HG03064 (cell line): ENCODE measurements at regions not wholly inside any gene's neighbourhood (a gene's known extent, or its start where the extent isn't known, plus 50 kb on each side); places are given as distances from the start of the nearest gene placed in this dataset.

Source experiments
- ATAC-seq: cut with Tn5 transposase; IDR thresholded peaks from one replicate; pipeline ENCODE4 v1.9.1; 2021; ENCODE audit warnings: low read depth; ENCODE audit not compliant: unreplicated experiment

DNA sequence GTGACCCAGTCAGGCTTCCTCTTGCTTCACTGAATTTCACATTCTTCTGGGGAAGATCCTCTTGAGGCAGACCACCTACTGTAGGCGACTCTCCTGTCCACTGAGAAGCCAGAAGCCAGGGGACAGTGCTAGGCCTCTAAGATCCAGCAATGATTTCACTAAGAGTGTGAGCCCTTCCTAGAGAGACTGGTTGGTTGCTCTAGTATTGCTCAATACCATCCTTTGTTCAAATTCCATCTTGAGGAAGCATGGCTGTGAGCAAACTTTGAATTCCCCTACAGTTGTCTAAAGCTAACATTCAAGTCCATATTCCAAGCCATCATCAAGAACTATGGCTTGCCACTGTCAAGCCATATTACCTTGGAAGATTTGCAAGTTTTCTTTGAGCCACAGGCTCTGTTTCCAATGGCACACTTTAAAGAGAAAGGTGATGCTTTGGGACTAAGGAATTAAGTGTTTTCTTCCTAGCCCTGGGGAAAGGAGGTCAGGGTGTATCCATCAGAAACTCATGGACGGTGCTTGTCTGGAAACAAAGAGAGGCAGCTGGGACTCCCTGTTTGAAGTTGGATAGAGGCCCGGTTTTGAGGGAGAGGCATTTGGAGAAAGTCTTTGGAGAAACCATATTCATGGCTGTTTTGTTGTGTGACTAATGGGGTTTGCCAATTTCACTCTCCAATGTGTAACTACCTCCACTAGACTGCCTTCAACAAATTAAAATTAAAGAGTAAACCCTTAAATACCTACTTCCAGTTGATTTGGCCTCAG, 1217.9 kb downstream of the VRK1 start:
- ATAC-seq, result no peak

DNA sequence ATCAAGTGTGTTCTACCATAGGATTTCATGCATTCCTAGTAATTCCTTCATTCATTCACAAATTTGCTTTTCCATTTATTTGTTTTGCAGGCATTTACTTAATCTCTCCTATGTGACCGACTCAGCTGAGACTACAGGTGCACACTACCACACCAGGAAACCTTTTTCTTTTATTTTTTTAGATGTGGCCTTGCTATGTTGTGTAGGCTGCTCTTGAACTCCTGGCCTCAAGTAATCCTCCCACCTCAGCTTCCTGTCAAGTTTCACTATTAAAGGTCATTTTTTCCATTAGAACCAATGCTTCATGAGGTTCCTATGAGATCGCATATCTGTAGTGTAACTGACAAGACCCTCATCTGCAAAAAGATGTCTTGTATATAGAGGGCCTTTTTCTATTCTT, 1218.7 kb downstream of the VRK1 start:
- no peak for ATAC-seq

DNA sequence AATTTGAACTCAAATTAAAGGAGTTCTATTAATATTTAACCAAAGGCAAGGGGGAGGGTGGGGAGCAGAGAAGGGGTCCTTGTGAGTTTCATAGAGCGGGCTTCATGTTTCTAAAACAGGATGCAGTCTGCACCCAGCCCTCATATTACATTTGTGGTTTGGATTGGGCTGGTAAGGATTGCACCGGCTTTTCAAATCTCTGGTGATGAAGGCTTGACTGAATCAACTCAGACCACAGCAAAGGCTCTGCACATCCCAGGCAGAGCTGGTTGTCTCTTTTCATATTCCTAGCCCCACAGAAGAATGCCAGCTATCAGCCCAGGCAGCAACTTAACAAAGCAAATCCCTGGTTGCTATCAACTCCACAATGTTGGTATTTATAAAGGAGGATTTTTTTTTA, 1221.4 kb downstream of the VRK1 start:
- ATAC-seq, result no peak

DNA sequence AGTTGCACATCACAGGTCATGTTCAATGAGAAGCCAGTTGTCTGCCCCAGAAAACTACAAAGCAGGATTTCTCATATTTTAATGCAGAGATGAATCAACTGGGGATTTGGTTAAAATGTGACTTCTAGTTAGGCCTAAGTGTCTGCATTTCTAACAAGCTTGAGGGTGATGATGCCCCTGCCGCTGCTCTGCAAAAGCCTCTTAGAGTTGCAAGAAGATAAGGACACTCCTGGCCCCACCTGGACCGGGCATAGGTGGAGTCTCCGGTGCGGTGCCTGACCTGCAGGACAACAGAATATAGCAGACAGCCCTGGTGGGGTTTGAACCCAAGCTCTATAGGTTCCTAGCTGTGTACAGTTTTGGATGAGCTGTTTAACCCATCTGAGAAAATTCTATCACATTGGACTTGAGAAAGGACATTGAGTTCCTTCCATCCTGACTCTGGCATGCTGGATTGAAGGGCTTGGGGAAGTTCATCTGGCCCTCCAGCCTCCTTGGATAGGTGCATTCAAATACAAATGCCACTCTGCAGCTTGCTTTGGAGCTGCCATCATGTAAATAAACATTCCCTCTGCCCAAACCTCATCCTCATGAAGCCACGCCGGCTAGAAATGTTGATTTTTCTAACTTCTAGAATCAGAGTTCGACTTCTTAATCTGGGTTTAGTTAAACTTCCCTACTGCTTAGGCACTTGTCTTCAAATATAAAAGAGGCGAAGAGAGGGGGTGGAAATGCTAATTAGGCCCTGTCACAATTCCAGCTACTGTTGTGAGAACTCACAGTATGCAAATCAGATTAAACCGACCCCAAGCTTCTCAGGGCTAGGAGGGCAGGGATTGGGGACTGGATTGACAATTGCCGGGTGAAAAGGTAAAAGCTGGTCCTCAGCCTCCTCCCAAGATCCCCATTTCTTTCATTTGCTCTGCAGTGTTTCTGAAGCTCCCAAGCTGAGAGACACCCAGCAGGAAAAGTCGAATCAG, 1225.6 kb downstream of the VRK1 start:
- ATAC-seq, result no peak

DNA sequence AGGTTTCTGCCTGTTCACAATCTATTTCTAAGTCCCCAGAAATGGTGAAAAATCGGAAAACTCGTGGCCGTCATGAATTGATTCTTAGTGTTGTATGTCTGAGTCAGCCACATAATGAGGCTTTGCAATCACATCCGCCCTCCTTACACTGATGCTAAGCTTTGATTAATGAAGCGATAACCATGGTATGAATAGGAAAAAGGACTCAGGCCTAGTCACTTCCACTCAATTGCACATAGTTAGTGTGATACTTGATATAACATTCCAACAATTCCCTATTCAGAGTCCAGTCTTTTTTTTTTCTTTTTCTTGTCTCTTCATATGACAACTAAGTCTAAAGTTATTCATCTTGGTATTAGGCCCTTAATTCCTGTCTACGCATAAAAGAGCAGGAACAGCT, 1231.0 kb downstream of the VRK1 start:
- ATAC-seq, result no peak

DNA sequence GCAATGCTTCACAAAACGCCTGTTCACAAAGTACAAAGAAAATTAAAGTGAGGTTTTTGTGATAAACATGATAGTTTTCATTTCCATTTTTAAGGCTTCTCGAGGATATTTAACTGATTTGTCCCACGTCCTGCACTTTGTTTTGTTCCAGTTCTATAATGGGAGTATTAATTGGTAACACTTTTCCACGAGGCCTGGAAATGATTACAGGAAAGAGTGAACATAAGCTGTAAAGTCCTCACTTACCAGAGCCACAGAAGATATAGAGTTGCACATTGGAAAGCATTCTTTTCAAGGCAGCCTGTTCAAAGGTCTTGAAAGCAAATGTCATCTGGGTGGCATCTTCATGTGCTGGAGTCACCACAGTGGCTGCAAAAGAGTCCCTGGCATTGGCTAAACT, 1236.6 kb downstream of the BCL11B start:
- ATAC-seq, result no peak

DNA sequence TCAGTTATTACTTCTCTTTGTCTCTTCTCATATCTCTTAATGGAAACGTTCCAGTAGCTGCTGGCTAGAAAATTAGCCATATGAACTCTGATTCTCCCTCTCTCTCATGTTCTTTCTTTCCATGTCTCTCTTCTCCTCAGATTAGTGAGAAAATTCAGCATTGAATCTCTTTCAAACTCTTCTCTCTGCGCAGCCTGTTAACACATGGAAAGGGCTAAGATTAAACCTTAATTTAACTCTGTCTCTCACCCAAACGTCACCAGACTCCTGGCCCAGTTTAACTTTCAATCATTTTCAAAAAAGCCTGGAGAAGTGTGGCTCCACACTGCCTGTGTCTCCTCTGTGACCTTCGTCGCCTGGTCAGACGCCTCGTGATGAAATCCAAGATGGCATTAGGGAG, 1234.2 kb downstream of the BCL11B start:
- ATAC-seq, result no peak

DNA sequence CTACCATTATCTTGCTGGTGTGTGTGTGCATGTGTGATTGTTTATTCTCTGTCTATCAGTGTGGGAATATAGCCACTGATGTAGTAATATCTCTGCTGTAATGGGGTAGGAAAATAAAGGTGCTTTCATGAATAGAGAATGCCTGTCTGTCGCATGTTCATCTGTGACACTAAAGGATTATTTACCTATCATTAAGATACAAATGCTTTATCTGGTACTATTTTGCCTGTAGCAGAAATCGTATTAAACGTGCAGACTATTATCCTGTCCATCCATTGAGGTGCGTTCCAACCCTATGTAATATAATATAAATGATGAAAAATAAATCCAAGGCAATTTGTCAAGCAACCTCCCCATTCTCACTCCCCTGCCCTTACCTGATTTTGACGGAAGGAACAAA, 1215.1 kb downstream of the BCL11B start:
- no peak for ATAC-seq

DNA sequence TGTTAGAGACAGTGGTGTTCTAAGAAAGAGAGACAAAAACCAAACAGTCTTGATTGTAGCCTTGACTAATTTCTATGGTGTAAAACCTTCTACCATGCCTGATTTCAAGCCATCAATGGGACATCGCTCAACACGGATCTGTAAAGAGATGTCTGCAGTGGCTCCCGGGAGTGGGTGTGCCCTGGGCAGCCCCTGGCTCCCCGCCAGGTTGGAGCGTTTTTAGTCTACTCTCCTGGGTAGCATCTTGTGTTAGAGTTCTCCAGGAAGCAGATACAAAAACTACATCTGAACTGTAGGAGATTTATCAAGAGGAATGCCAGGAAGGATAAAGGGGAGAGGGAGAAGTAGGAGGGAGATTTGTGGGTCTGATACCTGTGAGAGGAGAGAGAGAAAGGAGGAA, 1212.9 kb downstream of the BCL11B start:
- no peak for ATAC-seq

DNA sequence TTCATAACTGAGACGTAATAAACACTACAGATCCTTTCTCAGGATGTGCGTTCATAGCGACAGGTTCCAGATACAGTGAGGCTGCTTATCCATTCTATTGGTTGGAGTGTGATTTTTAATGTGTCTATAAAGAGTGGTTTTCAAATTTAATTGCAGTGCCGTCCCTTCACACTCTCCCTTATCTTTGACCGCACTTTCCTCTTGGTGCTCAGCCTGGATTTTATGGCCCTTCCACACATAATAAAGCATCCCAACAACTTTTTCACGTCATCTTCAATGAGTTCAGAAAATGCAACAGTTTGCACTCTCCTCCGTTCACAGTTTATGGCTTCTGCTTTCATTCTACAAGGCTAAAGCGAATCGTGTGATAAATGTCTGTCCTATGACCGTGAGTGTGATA, 1209.9 kb downstream of the BCL11B start:
- no peak for ATAC-seq

DNA sequence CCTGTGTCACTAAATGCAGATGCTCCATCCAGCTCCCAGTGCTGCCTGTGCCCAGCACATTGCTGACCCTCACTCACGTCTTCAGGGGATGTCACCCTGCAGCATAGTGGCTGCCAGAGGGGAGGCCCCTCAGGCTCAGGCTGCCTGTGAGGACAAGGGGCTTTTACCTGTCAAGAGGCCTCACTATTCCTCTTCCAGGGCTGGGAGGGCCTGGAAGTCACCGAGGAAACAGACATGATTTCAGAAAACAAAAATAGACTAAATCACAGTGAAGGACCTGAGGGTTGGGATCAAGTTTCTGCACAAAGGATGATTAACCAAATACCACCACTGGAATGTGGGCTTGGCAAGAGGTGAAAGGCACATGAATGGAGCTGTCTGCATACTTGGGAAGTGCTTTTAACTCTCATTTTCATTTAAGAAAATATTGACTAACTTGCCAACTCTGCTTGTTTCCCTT, 1202.3 kb downstream of the BCL11B start:
- ATAC-seq, result no peak

DNA sequence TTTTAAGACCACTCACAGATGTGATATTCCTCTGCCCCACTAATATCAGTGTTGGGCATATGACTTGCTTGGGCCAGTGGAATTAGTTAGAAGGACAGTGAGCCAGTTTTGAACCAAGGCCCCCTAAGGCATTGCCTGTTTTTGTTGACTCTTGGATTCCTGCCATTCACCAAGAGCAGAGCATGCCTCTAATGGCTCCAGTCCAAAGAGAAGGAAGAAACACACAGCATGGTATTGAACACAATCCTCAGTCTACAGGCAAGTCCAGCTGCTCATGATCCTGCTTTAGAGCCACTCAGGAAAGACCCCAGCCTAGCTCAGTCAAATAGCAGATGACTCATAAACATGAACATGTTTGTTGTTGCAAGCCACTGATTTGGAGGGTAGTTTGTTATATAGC, 1201.5 kb downstream of the BCL11B start:
- no peak for ATAC-seq

DNA sequence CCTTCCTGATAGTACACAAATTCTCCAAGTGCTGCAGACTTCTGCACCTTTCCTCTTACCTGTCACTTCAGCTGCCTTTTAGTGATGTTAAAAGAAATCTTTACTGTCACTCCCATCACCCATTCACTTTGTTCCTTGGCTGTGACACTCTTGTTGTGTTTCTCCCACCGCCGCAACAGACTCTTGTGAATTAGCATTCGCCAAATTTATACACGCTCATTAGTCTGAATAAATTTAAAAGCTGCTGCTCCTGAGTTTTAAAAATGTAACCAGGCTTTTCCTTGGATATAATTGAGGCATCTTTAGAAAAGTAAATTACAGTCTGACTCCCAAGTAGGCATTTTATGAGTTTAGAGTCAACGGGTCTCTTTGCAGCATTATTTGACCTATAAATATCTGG, 1197.9 kb downstream of the BCL11B start:
- ATAC-seq, result no peak

DNA sequence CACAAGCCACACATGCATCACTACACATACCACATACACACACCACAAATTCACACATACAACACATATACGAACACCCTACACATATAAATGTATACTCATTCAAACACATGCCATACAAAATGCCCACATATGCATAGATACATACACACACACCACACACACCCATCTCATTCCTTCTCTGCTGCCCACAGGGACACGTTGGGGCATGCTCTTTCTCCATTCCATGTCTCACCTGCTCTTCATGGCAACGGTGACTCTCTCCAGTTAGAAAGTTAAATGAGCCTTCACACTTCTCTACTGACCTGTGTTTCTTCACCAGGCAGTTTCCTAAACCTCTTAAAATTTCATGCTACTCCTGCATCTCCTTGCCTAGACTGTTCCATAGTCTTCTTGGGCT, 1194.8 kb downstream of the BCL11B start:
- no peak for ATAC-seq

DNA sequence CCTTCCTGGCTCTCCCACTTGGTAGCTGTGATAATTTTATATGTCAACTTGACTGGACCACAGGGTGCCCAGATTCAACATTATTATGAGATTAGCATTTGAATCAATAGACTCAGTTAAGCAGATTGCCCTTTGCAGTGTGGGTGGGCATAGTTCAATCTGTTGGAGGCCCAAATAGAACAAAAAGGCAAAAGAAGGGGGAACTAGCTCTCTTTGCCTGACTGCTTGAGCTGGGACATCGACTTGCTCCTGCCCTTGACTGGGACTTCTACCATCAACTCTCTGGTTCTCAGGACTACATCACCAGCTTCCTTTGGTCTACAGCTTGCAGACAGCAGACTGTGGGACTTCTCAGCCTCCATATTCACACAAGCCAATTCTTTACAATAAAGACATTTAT, 1189.2 kb downstream of the BCL11B start:
- ATAC-seq, result no peak

DNA sequence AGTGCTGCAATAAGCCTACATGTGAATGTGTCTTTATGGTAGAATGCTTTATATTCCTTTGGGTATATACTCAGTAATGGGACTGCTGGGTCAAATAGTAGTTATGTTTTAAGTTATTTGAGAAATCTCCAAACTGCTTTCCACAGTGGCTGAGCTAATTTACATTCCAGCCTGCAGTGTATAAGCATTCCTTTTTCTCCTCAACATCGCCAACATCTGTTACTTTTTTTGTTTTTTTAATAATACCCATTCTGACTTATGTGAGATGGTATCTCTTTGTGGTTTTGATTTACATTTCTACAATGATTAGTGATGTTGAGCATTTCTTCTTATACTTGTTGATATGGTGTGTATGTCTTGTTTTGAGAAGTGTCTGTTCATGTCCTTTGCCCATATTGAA, 1186.2 kb downstream of the BCL11B start:
- ATAC-seq, result no peak

DNA sequence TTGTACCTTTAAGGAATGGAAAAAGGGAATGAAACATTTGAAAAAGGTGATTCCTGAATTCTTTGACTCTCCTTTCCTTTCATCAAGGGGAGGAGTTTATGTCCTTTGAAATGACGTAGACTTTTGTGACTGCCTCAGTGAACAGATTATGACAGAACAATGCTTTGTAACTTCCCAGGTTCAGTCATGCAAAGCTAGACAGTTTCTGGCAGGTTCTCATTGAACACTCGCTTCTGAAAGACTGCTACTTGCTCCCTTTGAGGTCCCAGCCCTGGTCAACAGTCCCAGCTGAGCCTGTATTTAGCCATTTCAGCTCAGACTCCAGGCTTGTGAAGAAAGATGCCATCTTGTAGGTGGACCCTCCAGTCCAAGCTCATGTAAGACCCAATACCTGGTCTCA, 1178.9 kb downstream of the BCL11B start:
- ATAC-seq, result no peak

DNA sequence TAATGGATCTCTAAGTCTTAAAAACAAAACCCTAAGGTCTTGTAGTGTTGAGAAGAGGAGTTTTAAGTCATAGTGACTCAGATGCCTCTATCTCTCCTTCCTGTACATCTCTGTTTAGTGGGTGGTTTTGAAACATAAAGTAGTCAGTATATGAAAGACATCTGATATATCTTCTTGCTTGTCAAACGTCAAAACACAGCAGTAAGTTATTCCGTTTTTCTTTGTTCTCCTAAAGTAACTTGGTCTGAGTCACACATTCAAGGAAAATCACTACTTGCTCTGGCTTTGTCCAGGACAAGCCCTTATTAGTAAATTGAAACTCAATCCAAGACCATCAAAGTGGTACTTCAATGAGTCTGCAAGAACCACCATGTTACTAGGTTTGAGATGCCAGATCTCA, 1172.5 kb downstream of the BCL11B start:
- no peak for ATAC-seq

DNA sequence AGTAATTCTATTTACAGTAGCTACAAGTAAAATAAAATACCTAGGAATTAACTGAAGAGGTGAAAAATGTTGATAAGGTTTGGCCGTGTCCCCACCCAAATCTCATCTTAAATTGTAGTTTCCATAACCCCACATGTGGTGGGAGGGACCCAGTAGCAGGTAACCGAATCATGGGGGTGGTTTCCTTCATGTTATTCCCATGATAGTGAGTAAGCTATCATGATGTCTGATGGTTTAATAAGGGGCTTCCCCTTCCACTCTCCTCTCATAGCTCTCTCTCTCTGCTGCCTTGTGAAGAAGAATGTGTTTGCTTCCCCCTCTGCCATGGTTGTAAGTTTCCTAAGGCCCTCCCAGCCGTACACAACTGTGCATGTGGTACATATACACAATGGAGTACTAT, 1170.7 kb downstream of the BCL11B start:
- ATAC-seq, result no peak

DNA sequence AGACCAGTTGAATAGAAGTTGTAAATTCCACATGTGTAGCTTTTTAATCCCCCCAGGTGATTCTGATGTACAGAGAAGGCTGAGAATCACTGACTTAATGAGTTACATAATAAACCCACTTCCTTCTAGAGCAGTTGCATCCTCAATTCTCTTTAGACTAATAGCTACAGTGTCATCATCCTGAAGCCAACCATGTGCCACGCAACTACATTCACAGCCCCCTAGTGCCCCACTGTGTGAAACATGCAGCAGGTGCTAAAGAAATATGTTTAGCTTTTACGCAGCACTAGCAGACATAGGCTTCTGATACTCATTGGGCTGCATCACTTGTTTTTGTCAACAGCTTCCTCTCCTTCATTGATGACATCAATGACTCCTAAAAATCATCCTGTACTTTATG, 1168.3 kb downstream of the BCL11B start:
- no peak for ATAC-seq

DNA sequence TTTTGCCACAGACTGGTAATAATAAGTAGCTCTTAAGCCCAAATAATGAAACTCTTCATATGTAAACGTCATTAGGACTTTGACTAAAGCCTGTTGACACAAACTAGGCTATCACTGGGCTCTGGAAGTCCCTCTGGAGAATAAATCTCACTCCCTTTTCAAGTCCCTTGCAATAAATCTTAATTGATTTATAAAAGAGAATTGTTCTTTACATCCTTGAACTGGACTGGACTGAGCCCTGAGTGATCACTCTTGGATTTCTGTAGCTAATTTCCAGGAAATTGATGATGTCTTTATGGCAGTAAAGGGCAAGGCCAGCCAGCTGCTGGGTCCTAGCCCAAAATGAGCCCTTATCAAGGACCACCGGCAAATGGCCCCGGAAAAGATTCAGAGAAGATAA, 1162.7 kb downstream of the BCL11B start:
- ATAC-seq, result no peak
